ENCODE measurements at regions not wholly inside any gene's neighbourhood (a gene's known extent, or its start where the extent isn't known, plus 50 kb on each side); places are given as distances from the start of the nearest gene placed in this dataset.

GRCh38 chr6:56377295-56377694, 129.9 kb upstream of the COL21A1 start:
- DNase-seq = no peak

GRCh38 chr6:56375806-56376205, 128.4 kb upstream of the COL21A1 start:
- DNase-seq = no peak

- no peak for DNase-seq
Observed at GRCh38 chr6:56374841-56375369, 127.5 kb upstream of the COL21A1 start.

- no peak for DNase-seq
Observed at GRCh38 chr6:56372406-56372995, 125.1 kb upstream of the COL21A1 start.

GRCh38 chr6:56370561-56371211, 123.3 kb upstream of the COL21A1 start:
- peak; percentile 76 for DNase-seq

- DNase-seq = no peak
Observed at GRCh38 chr6:56370127-56370540, 122.8 kb upstream of the COL21A1 start.

- no peak for DNase-seq
Observed at GRCh38 chr6:56368491-56368890, 121.1 kb upstream of the COL21A1 start.

GRCh38 chr6:56366141-56366852, 118.9 kb upstream of the COL21A1 start:
- DNase-seq = no peak

- DNase-seq = no peak
Observed at GRCh38 chr6:56364827-56365339, 117.5 kb upstream of the COL21A1 start.

- DNase-seq = no peak
Observed at GRCh38 chr6:56364431-56364826, 117.0 kb upstream of the COL21A1 start.

- DNase-seq = no peak
Observed at GRCh38 chr6:56363796-56364430, 116.5 kb upstream of the COL21A1 start.

- DNase-seq = no peak
Observed at GRCh38 chr6:56361812-56362211, 114.4 kb upstream of the COL21A1 start.

GRCh38 chr6:56359201-56359899, 112.0 kb upstream of the COL21A1 start:
- peak; percentile 15 for DNase-seq

- no peak for DNase-seq
Observed at GRCh38 chr6:56357616-56358373, 110.4 kb upstream of the COL21A1 start.

- DNase-seq = no peak
Observed at GRCh38 chr6:56356426-56356825, 109.0 kb upstream of the COL21A1 start.

GRCh38 chr6:56353860-56354259, 106.5 kb upstream of the COL21A1 start:
- no peak for DNase-seq

GRCh38 chr6:56350628-56351260, 103.4 kb upstream of the COL21A1 start:
- no peak for DNase-seq

GRCh38 chr6:56349194-56349593, 101.8 kb upstream of the COL21A1 start:
- DNase-seq = no peak

- DNase-seq = no peak
Observed at GRCh38 chr6:56348578-56348977, 101.2 kb upstream of the COL21A1 start.

GRCh38 chr6:56347526-56347925, 100.1 kb upstream of the COL21A1 start:
- DNase-seq = no peak

- DNase-seq = no peak
Observed at GRCh38 chr6:56346958-56347357, 99.6 kb upstream of the COL21A1 start.
